Cardiac fibroblast (primary cell): ENCODE measurements at regions not wholly inside any gene's neighbourhood (a gene's known extent, or its start where the extent isn't known, plus 50 kb on each side); places are given as distances from the start of the nearest gene placed in this dataset.

Experiments used
- DNase-seq, 2 donors: peaks; one replicate each; pipeline versions ENCODE4 v3.0.0 to v3.0.0-alpha.2; 2010; ENCODE audit warnings: low read depth in 2 of 2
- H3K4me3 ChIP-seq, 2 donors: replicated peaks in 1 of 2; 1 replicate in 1 of 2; 2 replicates in 1 of 2; pipeline ENCODE4 v1.5.1; 2011; ENCODE audit warnings: low read depth in 2 of 2, low read length in 2 of 2, mild to moderate bottlenecking in 2 of 2, moderate library complexity in 1 of 2
- TF ChIP-seq, protein P1 (sequence below): IDR thresholded peaks from one replicate; pipeline ENCODE4 v1.5.1; 2011; ENCODE audit warnings: low read depth, mild to moderate bottlenecking, low read length, inconsistent platforms

DNA sequence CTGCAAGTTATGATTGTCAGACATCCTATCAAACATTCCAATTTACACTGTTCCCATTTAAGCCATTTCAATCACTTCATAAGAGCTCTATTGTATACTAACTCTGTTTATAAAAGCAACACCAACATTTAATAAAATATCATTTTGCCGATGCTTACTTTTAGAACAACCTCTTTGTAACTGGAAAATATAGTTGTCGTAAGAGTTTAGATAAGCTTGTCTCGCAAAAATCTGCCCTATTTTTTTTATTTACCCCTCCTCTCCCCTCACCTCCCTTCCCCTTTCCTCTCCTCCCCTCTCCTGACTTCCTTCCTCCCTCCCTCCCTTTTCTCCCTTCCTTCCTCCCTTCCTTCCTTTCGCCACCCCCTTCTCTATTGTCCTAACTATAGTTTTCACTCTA is 105.7 kb upstream of the PEX5L start:
- H3K4me3 ChIP-seq = no peak overlapping the region
- DNase-seq = no peak
- TF ChIP-seq, protein P1, sequence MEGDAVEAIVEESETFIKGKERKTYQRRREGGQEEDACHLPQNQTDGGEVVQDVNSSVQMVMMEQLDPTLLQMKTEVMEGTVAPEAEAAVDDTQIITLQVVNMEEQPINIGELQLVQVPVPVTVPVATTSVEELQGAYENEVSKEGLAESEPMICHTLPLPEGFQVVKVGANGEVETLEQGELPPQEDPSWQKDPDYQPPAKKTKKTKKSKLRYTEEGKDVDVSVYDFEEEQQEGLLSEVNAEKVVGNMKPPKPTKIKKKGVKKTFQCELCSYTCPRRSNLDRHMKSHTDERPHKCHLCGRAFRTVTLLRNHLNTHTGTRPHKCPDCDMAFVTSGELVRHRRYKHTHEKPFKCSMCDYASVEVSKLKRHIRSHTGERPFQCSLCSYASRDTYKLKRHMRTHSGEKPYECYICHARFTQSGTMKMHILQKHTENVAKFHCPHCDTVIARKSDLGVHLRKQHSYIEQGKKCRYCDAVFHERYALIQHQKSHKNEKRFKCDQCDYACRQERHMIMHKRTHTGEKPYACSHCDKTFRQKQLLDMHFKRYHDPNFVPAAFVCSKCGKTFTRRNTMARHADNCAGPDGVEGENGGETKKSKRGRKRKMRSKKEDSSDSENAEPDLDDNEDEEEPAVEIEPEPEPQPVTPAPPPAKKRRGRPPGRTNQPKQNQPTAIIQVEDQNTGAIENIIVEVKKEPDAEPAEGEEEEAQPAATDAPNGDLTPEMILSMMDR = no peak

DNA sequence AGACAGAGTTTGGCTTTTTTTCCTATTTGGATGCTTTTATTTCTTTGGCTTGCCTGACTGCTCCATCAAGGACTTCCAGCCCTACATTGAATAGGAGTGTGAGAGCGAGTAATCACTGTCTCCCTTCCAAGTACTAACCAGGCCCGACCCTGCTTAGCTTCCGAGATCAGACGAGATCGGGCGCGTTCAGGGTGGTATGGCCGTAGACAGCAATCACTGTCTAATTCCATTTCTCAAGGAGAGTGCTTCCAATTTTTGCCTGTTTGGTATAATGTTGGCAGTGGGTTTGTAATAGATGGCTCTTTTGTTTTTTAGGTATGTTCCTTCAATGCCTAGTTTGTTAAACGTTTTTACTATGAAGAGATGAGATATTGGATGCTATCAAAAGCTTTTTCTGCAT is 125.0 kb upstream of the PEX5L start:
- no peak for DNase-seq
- no peak overlapping the region for H3K4me3 ChIP-seq
- TF ChIP-seq, protein P1 = no peak

DNA sequence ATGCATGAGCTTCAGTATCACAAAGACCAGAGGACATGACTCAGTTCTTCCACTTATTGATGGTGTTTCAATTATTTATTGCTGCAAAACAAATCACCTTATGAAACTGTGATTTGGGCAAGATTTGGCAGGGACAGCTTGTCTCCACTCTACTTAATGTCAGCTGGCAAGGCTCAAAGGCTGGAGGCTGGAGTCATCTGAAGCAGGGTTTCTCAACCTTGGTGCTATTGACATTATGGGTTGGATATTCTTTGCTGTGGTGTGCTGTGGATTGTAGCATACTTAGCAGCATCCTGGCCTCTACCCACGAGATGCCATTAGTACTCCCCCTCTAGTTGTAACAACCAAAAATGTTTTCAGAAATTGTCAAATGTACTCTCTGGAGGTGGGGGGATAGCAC is 138.8 kb upstream of the PEX5L start:
- no peak for DNase-seq
- TF ChIP-seq, protein P1 = no peak
- no peak overlapping the region for H3K4me3 ChIP-seq

DNA sequence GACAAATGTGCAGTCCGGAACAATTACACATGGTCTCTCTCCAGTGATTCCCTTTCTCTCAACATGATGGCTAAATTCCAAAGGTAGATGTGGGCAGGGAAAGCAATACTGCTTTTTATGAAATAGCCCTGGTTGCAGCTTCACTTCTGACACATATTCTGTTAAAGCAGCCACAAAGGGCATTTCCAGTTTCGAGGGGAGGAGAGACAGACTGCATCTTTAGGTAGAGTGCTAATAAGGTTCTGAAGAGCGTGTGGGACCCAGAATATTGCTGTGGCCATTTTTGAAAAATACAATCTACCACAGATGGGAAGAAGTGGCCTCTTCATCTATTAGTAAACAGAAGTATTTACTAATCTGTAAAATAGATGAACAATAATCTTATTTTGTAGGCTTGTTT is 139.3 kb upstream of the PEX5L start:
- no peak for DNase-seq
- TF ChIP-seq, protein P1 = no peak
- H3K4me3 ChIP-seq = no peak overlapping the region

DNA sequence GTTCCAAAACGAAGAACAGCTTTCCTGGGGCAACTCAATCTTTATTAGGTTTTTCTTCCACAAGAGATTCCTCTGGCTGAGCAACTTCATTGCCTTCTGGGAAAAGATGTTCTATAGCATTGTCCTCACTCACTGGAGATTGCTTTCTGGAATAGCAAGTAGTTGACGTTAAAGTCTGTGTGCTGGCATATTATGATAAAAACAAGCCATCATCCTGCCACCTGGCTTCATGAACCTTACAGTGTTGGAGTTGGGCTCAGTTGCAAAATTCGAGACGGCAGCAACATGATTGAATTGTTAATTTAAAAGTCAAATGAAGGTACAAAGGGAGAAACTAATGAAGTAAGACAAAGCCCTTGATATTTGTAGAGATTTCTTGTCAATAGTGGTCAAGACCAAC is 140.5 kb upstream of the PEX5L start:
- TF ChIP-seq, protein P1 = no peak
- H3K4me3 ChIP-seq = no peak overlapping the region
- DNase-seq = no peak

DNA sequence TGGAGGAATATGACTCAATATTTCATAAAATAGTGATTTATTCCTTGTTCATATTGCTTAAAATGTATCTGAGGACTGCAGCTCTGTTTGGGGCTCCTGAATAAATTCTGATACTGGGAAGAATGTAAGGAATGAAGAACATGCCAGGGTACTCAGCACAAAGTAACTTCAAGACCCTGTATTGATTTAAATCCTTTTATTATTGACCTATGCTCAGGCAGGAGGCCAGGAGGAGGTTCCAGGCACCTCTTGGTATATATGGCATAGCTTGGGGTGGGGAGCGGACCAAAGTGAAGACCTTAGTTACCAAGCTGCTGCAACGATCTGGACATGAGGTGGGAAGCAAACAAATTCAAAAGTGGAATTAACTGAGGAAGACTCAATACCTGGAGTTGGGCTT is 142.8 kb upstream of the PEX5L start:
- TF ChIP-seq, protein P1 = no peak
- no peak for DNase-seq
- H3K4me3 ChIP-seq = no peak overlapping the region

DNA sequence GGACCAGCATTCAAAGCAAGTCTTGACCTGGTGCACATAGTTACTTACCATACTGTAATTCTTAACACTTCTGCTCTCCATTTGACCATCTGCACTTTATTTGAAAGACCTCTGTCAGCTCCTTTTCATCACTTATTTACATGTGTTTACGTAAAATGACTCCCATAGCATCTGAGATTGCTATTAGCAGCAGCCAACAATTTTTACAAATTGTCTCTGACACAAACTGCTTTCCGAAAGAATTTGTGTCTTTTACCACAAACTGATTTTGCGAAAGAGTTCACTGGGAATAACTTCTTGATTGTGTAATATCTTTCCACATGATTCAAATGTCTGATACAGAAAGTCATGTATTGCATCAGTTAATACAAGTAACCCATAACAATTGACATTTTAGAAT is 144.1 kb upstream of the PEX5L start:
- TF ChIP-seq, protein P1 = no peak
- peak in 1 of 2 donors; percentile 20 for DNase-seq
- H3K4me3 ChIP-seq = no peak overlapping the region
